Kasumi-1 (cell line): ENCODE measurements at regions not wholly inside any gene's neighbourhood (a gene's known extent, or its start where the extent isn't known, plus 50 kb on each side); places are given as distances from the start of the nearest gene placed in this dataset.
"Not testable (repeated sequence)": the region's sequence is repeated elsewhere in the genome, so short reads cannot be mapped to it uniquely, and the experiment has no call there.

ENCODE experiments used
- DNase-seq, 2 experiments: peaks; one replicate each; lab custom pipeline; 2025; lab: John Stamatoyannopoulos, UW

GRCh38 chr7:6990426-6991152 is 164.5 kb upstream of the CCZ1B start:
- DNase-seq = not testable (repeated sequence)

GRCh38 chr7:6991169-6991611 is 165.1 kb upstream of the CCZ1B start:
- not testable (repeated sequence) for DNase-seq

GRCh38 chr7:6991686-6992085 is 165.6 kb upstream of the CCZ1B start:
- not testable (repeated sequence) for DNase-seq

- DNase-seq = not testable (repeated sequence)
These were observed 166.1 kb upstream of the CCZ1B start for GRCh38 chr7:6992133-6992532.

GRCh38 chr7:6995026-6995425 is 169.0 kb upstream of the CCZ1B start:
- not testable (repeated sequence) for DNase-seq

GRCh38 chr7:6995493-6996289 is 169.6 kb upstream of the CCZ1B start:
- not testable (repeated sequence) for DNase-seq

- DNase-seq = not testable (repeated sequence)
These were observed 173.1 kb upstream of the CCZ1B start for GRCh38 chr7:6999067-6999666.

GRCh38 chr7:7002418-7003062 is 176.5 kb upstream of the CCZ1B start:
- DNase-seq = no peak

GRCh38 chr7:7005303-7005702 is 177.0 kb upstream of the C1GALT1 start:
- DNase-seq = no peak

- DNase-seq = not testable (repeated sequence)
These were observed 176.4 kb upstream of the C1GALT1 start for GRCh38 chr7:7005949-7006348.

- not testable (repeated sequence) for DNase-seq
These were observed 171.1 kb upstream of the C1GALT1 start for GRCh38 chr7:7011241-7011640.

- DNase-seq = not testable (repeated sequence)
These were observed 170.6 kb upstream of the C1GALT1 start for GRCh38 chr7:7011751-7012150.

- DNase-seq = no peak
These were observed 167.3 kb upstream of the C1GALT1 start for GRCh38 chr7:7014827-7015595.

- no peak for DNase-seq
These were observed 164.6 kb upstream of the C1GALT1 start for GRCh38 chr7:7017707-7018280.

GRCh38 chr7:7018290-7018689 is 164.1 kb upstream of the C1GALT1 start:
- no peak for DNase-seq

GRCh38 chr7:7032221-7032620 is 150.1 kb upstream of the C1GALT1 start:
- no peak for DNase-seq

- DNase-seq = no peak
These were observed 146.5 kb upstream of the C1GALT1 start for GRCh38 chr7:7035851-7036250.

GRCh38 chr7:7042286-7042893 is 140.0 kb upstream of the C1GALT1 start:
- DNase-seq = not testable (repeated sequence)

- DNase-seq = no peak
These were observed 137.5 kb upstream of the C1GALT1 start for GRCh38 chr7:7044806-7045205.

- no peak for DNase-seq
These were observed 134.1 kb upstream of the C1GALT1 start for GRCh38 chr7:7048213-7048612.
